SKM-1 treated with dmso at 0.1 percent for 144 hours (cell line): ENCODE measurements at regions not wholly inside any gene's neighbourhood (a gene's known extent, or its start where the extent isn't known, plus 50 kb on each side); places are given as distances from the start of the nearest gene placed in this dataset.

ENCODE experiments used
- DNase-seq: peaks from one replicate; lab custom pipeline; 2025; ENCODE audit not compliant: unreplicated experiment; lab: John Stamatoyannopoulos, UW

DNA sequence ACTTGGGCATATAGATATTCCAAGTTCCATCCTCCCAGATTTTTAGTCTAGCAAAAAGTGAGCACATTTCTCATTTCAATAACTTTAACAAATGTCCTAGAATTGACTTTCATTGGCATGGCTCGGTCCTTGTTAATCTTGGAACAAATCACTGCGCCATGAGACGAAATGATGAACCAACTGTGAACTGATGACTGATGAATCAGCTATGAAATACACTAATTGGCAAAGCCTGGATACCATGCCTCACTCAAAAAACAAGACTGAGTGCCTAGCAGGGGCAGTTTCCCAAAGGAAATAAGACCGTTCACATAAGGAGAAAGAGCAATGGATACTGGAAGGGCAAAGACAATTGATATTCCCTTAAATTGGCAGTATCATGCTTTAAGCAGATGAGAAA is 248.6 kb upstream of the VEGFC start:
- DNase-seq, result no peak

GRCh38 chr4:177047070-177047850 is 254.5 kb upstream of the VEGFC start:
- peak; percentile 61 for DNase-seq

- no peak for DNase-seq
These were observed 255.1 kb upstream of the VEGFC start for GRCh38 chr4:177047851-177048174.

DNA sequence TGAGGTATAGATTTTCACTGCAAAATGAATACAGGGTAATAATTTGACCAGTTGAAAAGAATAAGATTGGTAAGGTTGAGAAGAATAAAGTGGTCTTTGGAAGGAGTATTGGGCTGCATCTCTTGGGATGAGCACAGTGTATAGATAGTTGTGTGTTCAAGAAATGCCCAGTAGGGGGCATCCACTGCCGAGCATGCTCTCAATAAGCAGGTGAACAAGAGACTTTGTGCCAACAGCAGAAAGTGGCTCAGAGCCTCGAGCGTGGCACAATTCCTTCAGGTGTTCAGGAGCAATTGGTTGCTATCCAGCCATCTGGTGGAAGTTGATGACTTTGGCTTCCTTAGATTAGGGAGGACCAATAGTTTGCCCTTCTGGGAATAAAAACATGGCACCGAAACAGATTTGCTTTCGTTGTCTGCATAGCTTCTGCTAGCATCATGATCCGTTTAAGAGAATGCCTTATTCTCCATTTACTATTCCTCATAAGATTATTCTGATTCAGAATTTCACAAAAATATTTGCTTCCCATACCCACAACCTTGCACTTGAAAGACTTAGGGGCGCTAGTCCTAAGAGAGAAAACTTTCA is 258.1 kb upstream of the NEIL3 start:
- peak; percentile 68 for DNase-seq

- DNase-seq, result no peak
These were observed 257.3 kb upstream of the NEIL3 start for GRCh38 chr4:177052211-177052934.

- DNase-seq, result no peak
These were observed 252.5 kb upstream of the NEIL3 start for GRCh38 chr4:177057186-177057585.

DNA sequence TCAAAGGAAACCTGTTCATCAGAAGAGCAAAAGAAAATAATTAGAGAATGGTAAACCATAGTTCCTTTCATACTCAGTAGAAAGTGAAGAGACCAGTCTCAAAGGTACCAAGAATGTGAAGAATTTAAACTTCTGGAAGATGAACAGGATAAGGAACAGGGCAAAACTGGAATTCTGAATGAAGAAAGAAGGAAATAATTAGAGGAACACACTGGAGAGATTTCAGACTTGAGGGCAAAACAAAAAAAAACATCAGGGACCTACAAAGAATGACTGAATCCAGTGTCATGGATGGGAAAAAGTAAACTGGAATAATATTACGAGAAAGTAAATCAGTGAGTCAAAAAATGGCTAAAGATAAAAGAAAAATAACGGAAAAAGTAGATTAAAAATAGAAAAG is 245.6 kb upstream of the NEIL3 start:
- no peak for DNase-seq

GRCh38 chr4:177064729-177065394 is 244.8 kb upstream of the NEIL3 start:
- no peak for DNase-seq

GRCh38 chr4:177066746-177067145 is 242.9 kb upstream of the NEIL3 start:
- DNase-seq, result no peak

- no peak for DNase-seq
These were observed 239.1 kb upstream of the NEIL3 start for GRCh38 chr4:177070533-177071058.

- DNase-seq, result no peak
These were observed 232.3 kb upstream of the NEIL3 start for GRCh38 chr4:177077095-177077971.

- no peak for DNase-seq
These were observed 230.3 kb upstream of the NEIL3 start for GRCh38 chr4:177079327-177079726.

GRCh38 chr4:177080388-177080787 is 229.3 kb upstream of the NEIL3 start:
- no peak for DNase-seq

GRCh38 chr4:177087060-177087459 is 222.6 kb upstream of the NEIL3 start:
- no peak for DNase-seq

- no peak for DNase-seq
These were observed 222.2 kb upstream of the NEIL3 start for GRCh38 chr4:177087499-177087898.

DNA sequence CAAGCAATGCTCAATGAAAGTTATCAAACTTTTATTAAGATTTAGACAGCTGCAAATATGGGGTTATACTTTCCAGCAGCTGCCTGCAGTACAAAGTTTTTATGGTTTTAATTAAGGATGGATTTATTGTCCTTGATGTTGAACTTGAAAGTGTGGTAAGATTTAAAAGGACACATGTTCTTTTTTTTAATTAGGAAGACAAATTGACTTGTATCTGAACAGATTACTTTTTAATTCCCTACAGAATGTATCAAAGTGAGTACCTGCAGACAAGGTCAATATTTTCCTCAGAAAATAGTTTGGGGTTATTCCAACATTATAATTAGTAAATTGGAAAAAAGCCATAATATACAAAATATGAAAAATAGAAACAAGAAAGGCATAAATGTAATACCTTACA is 218.2 kb upstream of the NEIL3 start:
- DNase-seq, result no peak

DNA sequence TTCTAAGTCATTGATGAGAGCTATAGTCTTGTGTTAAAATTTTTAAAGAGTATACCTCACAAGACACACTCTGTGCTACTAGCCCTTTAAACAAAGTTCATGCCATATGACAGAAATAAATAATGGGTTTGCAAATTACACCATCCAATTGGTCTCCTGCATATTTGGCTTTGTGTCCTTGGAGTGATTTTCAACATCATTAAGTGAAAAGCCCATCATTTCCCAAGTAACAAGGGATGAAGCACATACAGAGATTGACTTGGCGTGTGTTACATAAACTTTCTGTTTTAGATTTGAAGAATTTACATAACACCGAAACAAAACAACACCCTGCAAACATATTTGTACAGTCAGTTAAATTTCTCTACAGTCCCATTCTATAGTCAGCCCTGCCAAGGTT is 216.9 kb upstream of the NEIL3 start:
- DNase-seq, result no peak

DNA sequence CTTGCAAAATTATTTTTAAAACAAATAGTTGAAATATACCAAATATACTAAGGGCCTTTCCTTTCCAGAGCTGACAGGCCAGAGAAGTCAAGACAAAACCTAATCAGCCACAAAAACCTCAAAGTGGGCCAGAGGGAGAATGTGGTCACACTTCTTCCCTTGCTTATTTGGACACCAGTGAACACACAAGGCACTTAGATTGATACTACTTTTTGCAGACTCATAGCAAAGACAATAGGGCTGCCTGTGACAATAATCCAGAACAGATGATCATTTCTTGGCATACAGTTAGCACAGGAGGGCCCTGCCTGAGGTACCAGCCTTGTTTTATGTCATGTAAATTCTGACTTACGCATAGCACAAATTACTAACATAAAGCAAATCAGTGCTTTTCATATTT is 215.7 kb upstream of the NEIL3 start:
- DNase-seq, result no peak

GRCh38 chr4:177097291-177097690 is 212.4 kb upstream of the NEIL3 start:
- no peak for DNase-seq

- DNase-seq, result no peak
These were observed 210.5 kb upstream of the NEIL3 start for GRCh38 chr4:177099211-177099610.

- DNase-seq, result no peak
These were observed 209.4 kb upstream of the NEIL3 start for GRCh38 chr4:177100307-177100706.
